ENCODE measurements at regions not wholly inside any gene's neighbourhood (a gene's known extent, or its start where the extent isn't known, plus 50 kb on each side); places are given as distances from the start of the nearest gene placed in this dataset.

GRCh38 chr18:6592522-6592921 is 137.0 kb upstream of the ARHGAP28 start:
- TF ChIP-seq CTCF (IDR thresholded peaks at IDR 0.05) = no peak
- TF ChIP-seq EZH2 (IDR thresholded peaks at IDR 0.05; ENCODE audit: borderline replicate concordance, insufficient read depth, low read depth, low read length, poor library complexity, severe bottlenecking) = no peak
